GM12878 (cell line): ENCODE measurements at regions not wholly inside any gene's neighbourhood (a gene's known extent, or its start where the extent isn't known, plus 50 kb on each side); places are given as distances from the start of the nearest gene placed in this dataset.

ENCODE experiments used
- ATAC-seq: fragments of 200-7000 bp; cut with Tn5 transposase; 3 replicates; pipeline ENCODE4 v1.9.1; 2020; ENCODE audit warnings: mild to moderate bottlenecking, moderate library complexity
- BruUV-seq: library from RNA; stranded (reverse); fragments of 400-500 nt; replicated peaks from 2 replicates; lab custom pipeline; 2021; lab: Mats Ljungman, UMichigan
- CTCF ChIA-PET: fragments of 300-600 bp; sonication (Branson Sonifier 250); formaldehyde crosslinking; extraction: SDS; loops from one replicate; lab custom pipeline; 2021; ENCODE audit warnings: inconsistent platforms; lab: Yijun Ruan, JAX
- POLR2A ChIA-PET: fragments of 350-600 bp; formaldehyde crosslinking; extraction: SDS; loops from one replicate; lab custom pipeline; 2021; ENCODE audit warnings: inconsistent platforms; lab: Charles Lee
- RAD21 ChIA-PET: fragments of 300-600 bp; sonication (Branson Sonifier 250); formaldehyde crosslinking; loops from one replicate; lab custom pipeline; 2023; ENCODE audit warnings: antibody characterized with exemption; ENCODE audit not compliant: unreplicated experiment; lab: Charles Lee
- SMC1A ChIA-PET: fragments of 300-600 bp; sonication (Branson Sonifier 250); formaldehyde crosslinking; loops from one replicate; lab custom pipeline; 2023; ENCODE audit not compliant: unreplicated experiment, uncharacterized antibody; lab: Charles Lee
- DNase-seq: peaks from one replicate; pipeline ENCODE4 v3.0.0-alpha.2; 2011; ENCODE audit warnings: low read depth, low spot score
- FAIRE-seq: peaks from 3 replicates; lab custom pipeline; 2011; peaks lifted over from hg19 to GRCh38; lab: Jason Lieb, UNC
- H2AFZ ChIP-seq: 2 replicates; pipeline ENCODE4 v1.6.0; 2011; ENCODE audit warnings: low read depth, low read length, control low read depth; ENCODE audit not compliant: control insufficient read depth
- H3K27ac ChIP-seq: 2 replicates; pipeline ENCODE4 v1.5.1; 2011; ENCODE audit warnings: control low read depth; ENCODE audit not compliant: control insufficient read depth, insufficient read depth
- H3K27me3 ChIP-seq, 2 experiments: replicated peaks in 1 of 2; 2 replicates each; pipeline versions ENCODE4 v1.6.0 to v1.6.1; 2011; ENCODE audit warnings: low read length in 1 of 2; ENCODE audit not compliant: control insufficient read depth in 2 of 2, insufficient read depth in 2 of 2
- H3K36me3 ChIP-seq, 2 experiments: 2 replicates each; pipeline ENCODE4 v1.5.1; 2011; ENCODE audit warnings: low read length in 1 of 2; ENCODE audit not compliant: control insufficient read depth in 2 of 2, insufficient read depth in 2 of 2
- H3K4me1 ChIP-seq: 2 replicates; pipeline ENCODE4 v1.6.1; 2011; ENCODE audit warnings: mild to moderate bottlenecking, low read length, moderate library complexity, mixed read lengths; ENCODE audit not compliant: control insufficient read depth, insufficient read depth
- H3K4me2 ChIP-seq: 2 replicates; pipeline ENCODE4 v1.6.0; 2011; ENCODE audit warnings: control low read depth; ENCODE audit not compliant: control insufficient read depth, insufficient read depth
- H3K4me3 ChIP-seq: fragments of 200-600 bp; sonication (generic); 2 replicates; pipeline ENCODE4 v1.5.1; 2016
- H3K79me2 ChIP-seq: 2 replicates; pipeline ENCODE4 v1.6.0; 2011; ENCODE audit warnings: low read length; ENCODE audit not compliant: control insufficient read depth, insufficient read depth
- H3K9ac ChIP-seq: 2 replicates; pipeline ENCODE4 v1.8.0; 2011; ENCODE audit warnings: low read length, control low read depth, mixed read lengths; ENCODE audit not compliant: control insufficient read depth, insufficient read depth
- H3K9me3 ChIP-seq: replicated peaks from 3 replicates; pipeline ENCODE4 v1.5.1; 2011; ENCODE audit warnings: mild to moderate bottlenecking, low read length; ENCODE audit not compliant: control insufficient read depth, insufficient read depth
- H4K20me1 ChIP-seq: 2 replicates; pipeline ENCODE4 v1.6.0; 2011; ENCODE audit not compliant: control insufficient read depth, insufficient read depth
- ATF3 ChIP-seq: IDR thresholded peaks from 2 replicates; pipeline ENCODE4 v1.6.1; 2011; ENCODE audit warnings: low read depth, mild to moderate bottlenecking, low read length, moderate library complexity, borderline replicate concordance; ENCODE audit errors: extremely low read depth
- BCL11A ChIP-seq: IDR thresholded peaks from 2 replicates; pipeline ENCODE4 v1.6.1; 2011; ENCODE audit warnings: low read depth, low read length
- BRCA1 ChIP-seq: IDR thresholded peaks from 2 replicates; pipeline ENCODE4 v1.6.1; 2011; ENCODE audit warnings: low read depth, low read length, improper control_type of control experiment
- CBX3 ChIP-seq: fragments of 200-600 bp; sonication (generic); IDR thresholded peaks from 2 replicates; pipeline ENCODE4 v1.6.1; 2016; ENCODE audit warnings: low read depth, borderline replicate concordance
- EP300 ChIP-seq, 2 experiments: fragments of 150-350 bp in 1 of 2; IDR thresholded peaks; 2 replicates each; pipeline ENCODE4 v1.6.1; 2011 to 2012; ENCODE audit warnings: low read depth in 2 of 2, low read length in 2 of 2, borderline replicate concordance in 1 of 2, improper control_type of control experiment in 1 of 2, inconsistent platforms in 1 of 2; ENCODE audit not compliant: control insufficient read depth in 1 of 2
- MTA2 ChIP-seq: fragments of 450-650 bp; IDR thresholded peaks from 2 replicates; pipeline ENCODE4 v1.6.1; 2016; ENCODE audit warnings: low read depth, mild to moderate bottlenecking, moderate library complexity
- MTA3 ChIP-seq: IDR thresholded peaks from 2 replicates; pipeline ENCODE4 v1.6.1; 2012; ENCODE audit warnings: low read length, inconsistent platforms, borderline replicate concordance
- RBBP5 ChIP-seq: fragments of 200-600 bp; sonication (generic); conservative IDR thresholded peaks from 2 replicates; pipeline ENCODE4 v1.6.1; 2016
- SMARCA5 ChIP-seq: fragments of 450-650 bp; IDR thresholded peaks from 2 replicates; pipeline ENCODE4 v1.6.1; 2017; ENCODE audit warnings: mild to moderate bottlenecking
- TCF12 ChIP-seq: IDR thresholded peaks from 2 replicates; pipeline ENCODE4 v1.6.1; 2011; ENCODE audit warnings: low read depth, mild to moderate bottlenecking, low read length
- YBX1 ChIP-seq: fragments of 450-650 bp; IDR thresholded peaks from 2 replicates; pipeline ENCODE4 v1.6.1; 2016; ENCODE audit warnings: antibody characterized with exemption
- WGBS: methylation state at CpG from one replicate; pipeline ENCODE4 v1.1.6; 2016; ENCODE audit warnings: low lambda C conversion rate; ENCODE audit not compliant: insufficient replicate concordance, insufficient coverage; ENCODE audit errors: missing lambda C conversion rate; 5-methylcytosine and 5-hydroxymethylcytosine counted together
- in situ Hi-C: fragments of 300-500 bp; cut with MboI; formaldehyde crosslinking; loops from 9 replicates; pipeline ENCODE4 v1.14.3; 2018; ENCODE audit warnings: mixed read lengths
- intact Hi-C: fragments of 100-400 bp; cut with micrococcal nuclease; formaldehyde crosslinking; loops from one replicate; pipeline ENCODE4 v1.14.2; 2022; ENCODE audit not compliant: unreplicated experiment

- Histone ChIP-seq H3K4me2 (no peak overlapping the region), H2AFZ (no peak overlapping the region), H3K79me2 (no peaks in the 10 kb centered on the region), H3K9ac (no peak overlapping the region), H3K36me3 (no peaks in the 10 kb centered on the region), H3K27me3 (no peaks in the 10 kb centered on the region), H3K27ac (no peak overlapping the region), H4K20me1 (no peaks in the 10 kb centered on the region), H3K4me3 (no peak overlapping the region), H3K9me3 (no peaks in the 10 kb centered on the region), H3K4me1 (no peaks in the 10 kb centered on the region)
- TF ChIP-seq SMARCA5 = no peak
- TF ChIP-seq EP300 (IDR thresholded peaks at IDR 0.05; ENCODE audit: borderline replicate concordance in 1 of 2, control insufficient read depth in 1 of 2, low read depth in 2 of 2, low read length in 2 of 2) = no peak
- no peak for TF ChIP-seq YBX1
- TF ChIP-seq MTA2 = no peak
- TF ChIP-seq BCL11A = no peak
- no peak for TF ChIP-seq RBBP5
- TF ChIP-seq TCF12 = no peak
- TF ChIP-seq BRCA1 = no peak
- no peak for TF ChIP-seq ATF3
- TF ChIP-seq MTA3 = no peak
- TF ChIP-seq CBX3 = no peak
- FAIRE-seq = no peak
- intact Hi-C loops (no loop called here), in situ Hi-C loops (no loop called here)
- no TSS peak for BruUV-seq
- no peak for ATAC-seq
- ChIA-PET SMC1A (no interaction called here), RAD21 (no interaction called here), POLR2A (no interaction called here), CTCF (no interaction called here)
- 10% methylated on average over 9 of the region's 9 CpGs for WGBS
- no peak for DNase-seq
These were observed 764.9 kb downstream of the TMEM182 start for GRCh38 chr2:103526757-103527156.
